GM19324 (cell line): ENCODE measurements at regions not wholly inside any gene's neighbourhood (a gene's known extent, or its start where the extent isn't known, plus 50 kb on each side); places are given as distances from the start of the nearest gene placed in this dataset.
"Not testable (repeated sequence)": the region's sequence is repeated elsewhere in the genome, so short reads cannot be mapped to it uniquely, and the experiment has no call there.

Experiments used
- ATAC-seq: cut with Tn5 transposase; IDR thresholded peaks from one replicate; pipeline ENCODE4 v1.9.1; 2021; ENCODE audit warnings: mild to moderate bottlenecking, moderate library complexity; ENCODE audit not compliant: unreplicated experiment, low FRiP score

DNA sequence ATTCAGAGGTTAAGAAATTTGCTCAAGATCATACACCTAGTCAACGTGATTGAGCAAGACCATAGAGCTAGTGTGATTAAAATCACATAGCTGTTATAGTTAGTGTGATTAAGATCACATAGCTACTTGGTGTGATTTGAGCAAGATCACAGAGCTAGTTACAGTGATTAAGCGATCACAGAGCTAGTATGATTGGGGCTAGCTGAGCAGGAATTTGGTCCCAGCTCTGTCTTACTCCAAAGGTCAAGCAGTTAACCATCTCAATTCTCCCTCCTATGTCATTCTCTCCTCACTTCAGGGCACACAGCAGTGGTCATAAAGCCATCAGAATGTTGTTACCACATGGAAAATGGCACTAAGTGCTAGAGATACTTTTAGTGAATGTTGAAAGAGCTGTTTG, 158.2 kb downstream of the SPTSSA start:
- no peak for ATAC-seq

DNA sequence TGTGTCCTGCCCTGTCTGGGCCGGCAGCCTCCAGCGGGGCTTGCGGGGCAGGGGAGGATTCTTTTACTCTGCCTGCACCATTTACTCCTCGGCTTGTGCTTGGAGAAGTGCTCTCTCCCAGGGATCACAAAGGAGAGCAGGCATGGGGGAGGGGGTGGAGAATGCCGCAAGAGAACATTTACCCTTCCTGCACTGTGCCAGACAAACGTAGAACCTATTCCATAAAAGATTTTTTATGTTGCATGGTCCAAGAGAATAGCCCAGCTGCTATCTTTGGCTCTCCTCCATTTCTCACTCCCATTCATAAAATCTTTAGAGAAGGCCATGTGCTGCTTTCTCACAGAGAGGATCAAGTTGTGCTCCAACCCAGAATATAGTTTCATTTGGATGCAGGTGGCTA, 159.4 kb downstream of the SPTSSA start:
- no peak for ATAC-seq

- no peak for ATAC-seq
Measured at GRCh38 chr14:34300882-34301734, 160.9 kb downstream of the SPTSSA start.

- ATAC-seq, result no peak
Measured at GRCh38 chr14:34300330-34300729, 161.7 kb downstream of the SPTSSA start.

GRCh38 chr14:34299360-34299759, 162.7 kb downstream of the SPTSSA start:
- no peak for ATAC-seq

GRCh38 chr14:34297786-34298520, 164.1 kb downstream of the SPTSSA start:
- ATAC-seq, result no peak

- ATAC-seq, result no peak
Measured at GRCh38 chr14:34283590-34283989, 178.4 kb downstream of the SPTSSA start.

DNA sequence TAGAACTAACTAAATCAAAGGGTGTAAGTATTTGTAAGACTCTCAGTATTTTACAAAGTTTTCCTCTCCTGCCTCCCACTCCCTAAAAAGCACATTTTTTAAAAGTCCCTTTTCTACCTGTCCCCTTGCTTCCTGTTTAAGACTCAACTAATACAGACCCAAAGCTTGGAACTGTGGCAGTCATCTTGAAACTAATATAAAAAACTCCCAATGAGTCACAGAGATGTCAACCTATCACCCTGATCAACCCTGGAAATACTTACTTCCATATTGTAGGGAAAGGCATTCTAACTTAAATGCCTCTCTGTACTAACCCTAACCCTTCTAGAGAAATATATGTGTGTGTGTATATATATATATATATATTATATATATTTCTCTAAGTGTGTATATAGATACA, 184.8 kb downstream of the SPTSSA start:
- ATAC-seq, result no peak

DNA sequence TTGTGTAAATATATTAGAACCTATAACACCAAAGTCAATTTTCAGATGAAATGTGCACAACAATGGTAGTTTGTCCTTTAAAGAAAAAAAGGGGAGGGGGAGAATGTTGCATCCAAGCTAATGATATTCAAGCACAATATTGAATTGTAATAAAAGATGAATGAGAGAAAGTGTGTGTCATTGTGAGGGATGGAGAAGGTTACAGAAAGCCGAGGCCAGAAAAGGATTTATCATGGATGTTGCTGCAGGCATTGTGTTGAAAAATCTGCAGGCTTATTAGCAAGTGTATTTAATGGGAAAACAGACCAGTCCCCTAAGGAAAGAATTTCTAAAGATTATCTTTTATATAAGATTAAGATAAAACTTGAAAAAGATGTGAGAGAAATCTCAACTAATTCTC, 186.5 kb downstream of the SPTSSA start:
- no peak for ATAC-seq

GRCh38 chr14:34275078-34275477, 187.0 kb downstream of the SPTSSA start:
- ATAC-seq, result no peak

DNA sequence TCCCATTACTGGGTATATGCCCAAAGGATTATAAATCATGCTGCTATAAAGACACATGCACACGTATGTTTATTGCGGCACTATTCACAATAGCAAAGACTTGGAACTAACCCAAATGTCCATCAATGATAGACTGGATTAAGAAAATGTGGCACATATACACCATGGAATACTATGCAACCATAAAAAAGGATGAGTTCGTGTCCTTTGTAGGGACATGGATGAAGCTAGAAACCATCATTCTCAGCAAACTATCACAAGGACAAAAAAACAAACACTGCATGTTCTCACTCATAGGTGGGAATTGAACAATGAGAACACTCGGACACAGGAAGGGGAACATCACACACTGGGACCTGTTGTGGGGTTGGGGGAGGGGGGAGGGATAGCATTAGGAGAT, 188.3 kb downstream of the SPTSSA start:
- not testable (repeated sequence) for ATAC-seq

- no peak for ATAC-seq
Measured at GRCh38 chr14:34270361-34270760, 191.7 kb downstream of the SPTSSA start.

- ATAC-seq, result no peak
Measured at GRCh38 chr14:34266344-34266743, 195.7 kb downstream of the SPTSSA start.

GRCh38 chr14:34262127-34262910, 199.7 kb downstream of the SPTSSA start:
- ATAC-seq, result no peak

DNA sequence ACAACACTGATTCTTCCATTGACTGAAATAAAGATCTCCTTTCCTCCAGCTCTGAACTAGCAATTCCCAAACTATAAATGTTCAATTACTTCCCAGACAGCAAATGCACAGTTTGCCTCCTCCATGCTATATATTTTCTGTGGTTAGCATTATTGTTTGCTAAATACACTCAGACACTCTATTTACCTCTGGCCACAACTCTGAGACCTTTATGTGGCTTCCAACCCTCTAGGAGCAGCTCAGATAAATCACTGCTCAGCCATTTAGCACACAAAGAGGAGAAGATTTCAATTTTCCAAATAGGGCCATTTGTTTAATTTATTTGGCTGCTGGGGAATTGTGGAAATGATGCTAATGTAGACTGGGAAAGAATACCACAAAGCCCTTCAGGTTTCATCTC, 202.0 kb downstream of the SPTSSA start:
- ATAC-seq, result no peak

DNA sequence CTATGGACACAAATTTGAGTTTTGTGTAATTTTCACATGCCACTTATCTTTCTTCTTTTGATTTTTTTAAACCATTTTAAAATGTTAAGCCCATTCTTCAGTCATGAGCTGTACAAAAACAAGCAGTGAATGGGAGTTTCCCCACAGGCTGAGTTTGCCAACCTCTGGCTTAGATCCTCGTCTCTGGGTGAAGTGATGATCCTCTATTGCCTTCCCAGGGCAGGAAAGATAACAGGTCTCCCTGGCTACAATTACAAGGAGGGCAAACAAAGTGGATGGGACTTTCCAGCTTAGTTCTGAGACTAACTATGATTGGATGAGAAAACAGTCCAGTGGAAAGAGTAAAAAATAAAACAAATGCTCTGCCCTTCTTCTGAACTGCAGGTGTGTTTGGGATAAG, 203.7 kb downstream of the SPTSSA start:
- ATAC-seq, result no peak

DNA sequence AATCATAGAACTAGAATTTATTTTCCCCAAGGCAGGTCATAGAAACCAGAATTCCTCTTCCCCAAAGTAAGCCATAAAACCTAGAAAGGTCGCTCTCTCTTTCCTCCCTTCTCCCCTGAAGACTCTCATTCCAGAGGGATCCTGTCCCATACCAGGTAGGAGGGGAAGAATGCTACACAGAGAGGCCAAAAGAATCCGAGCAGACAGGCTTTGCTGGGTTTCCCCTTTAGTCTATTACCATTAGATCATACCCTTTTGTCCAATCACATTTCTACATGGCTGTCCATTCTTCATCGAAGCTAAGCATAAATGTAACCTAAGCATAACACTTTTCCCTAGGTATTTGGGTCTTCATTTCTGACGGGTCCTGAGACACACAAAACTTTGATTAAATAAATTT, 204.5 kb downstream of the SPTSSA start:
- ATAC-seq, result no peak

DNA sequence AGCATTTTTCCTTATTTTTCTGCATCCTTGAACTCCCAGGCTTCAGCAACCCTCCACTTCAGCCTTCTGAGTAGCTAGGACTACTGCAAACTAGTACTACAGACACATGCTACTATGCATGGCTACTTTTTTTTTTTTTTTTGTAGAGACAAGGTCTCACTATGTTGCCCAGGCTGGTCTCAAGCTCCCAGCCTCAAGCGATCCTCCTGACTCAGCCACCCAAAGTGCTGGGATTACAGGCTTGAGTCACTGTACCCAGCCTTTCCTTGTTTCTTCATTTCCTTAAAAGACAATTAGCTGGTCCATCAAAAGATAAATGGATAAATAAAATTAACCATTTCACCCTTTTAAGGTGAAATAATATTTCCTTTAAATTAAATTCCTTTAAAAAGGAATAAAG, 205.8 kb downstream of the SPTSSA start:
- no peak for ATAC-seq

DNA sequence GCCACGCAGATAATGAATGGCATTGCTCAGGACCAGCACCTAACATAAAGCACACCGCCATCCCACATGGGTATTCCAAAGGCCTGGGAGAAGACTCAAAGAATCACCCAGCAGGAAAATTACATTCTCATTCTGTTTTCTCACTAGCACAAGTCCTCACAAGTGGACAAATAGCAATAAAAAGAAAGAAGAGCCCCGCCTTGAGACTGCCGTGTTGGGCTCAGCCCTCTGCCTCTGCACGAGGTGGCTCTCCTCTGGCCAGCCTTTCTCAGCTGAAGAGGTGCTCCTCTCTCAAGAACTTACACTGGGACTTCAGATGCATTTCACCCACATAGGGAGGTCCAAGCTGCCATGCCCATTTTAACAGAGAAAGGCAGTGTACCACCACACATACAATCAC, 207.5 kb downstream of the SPTSSA start:
- no peak for ATAC-seq

DNA sequence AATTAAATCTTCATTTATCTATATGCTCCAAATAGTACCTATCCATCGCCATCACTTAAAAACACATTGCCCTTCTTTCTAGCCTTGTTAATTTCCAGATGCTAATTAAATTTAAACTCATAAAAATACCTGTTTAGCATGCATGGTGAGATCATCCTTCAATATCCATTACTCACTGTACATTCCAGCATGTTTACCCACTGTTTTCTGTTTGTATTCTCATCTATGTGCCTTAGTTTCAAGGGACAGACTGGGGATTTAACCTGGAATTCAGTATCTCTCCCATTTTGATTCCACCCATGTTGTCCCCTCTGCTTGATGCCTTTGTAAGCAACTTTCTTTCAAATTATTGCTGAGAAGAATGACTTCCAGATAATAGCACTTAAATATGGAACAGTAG, 208.0 kb downstream of the SPTSSA start:
- no peak for ATAC-seq

GRCh38 chr14:34252227-34252626, 209.8 kb downstream of the SPTSSA start:
- no peak for ATAC-seq
